H9 (cell line): ENCODE measurements at regions not wholly inside any gene's neighbourhood (a gene's known extent, or its start where the extent isn't known, plus 50 kb on each side); places are given as distances from the start of the nearest gene placed in this dataset.

Source experiments
- DNase-seq: peaks from one replicate; pipeline ENCODE4 v3.0.0-alpha.2; 2017
- H2AFZ ChIP-seq: one replicate; pipeline ENCODE4 v1.6.1; 2013; ENCODE audit warnings: mild to moderate bottlenecking, low read length, control low read depth, moderate library complexity
- H2AK5ac ChIP-seq: 2 replicates; pipeline ENCODE4 v1.6.1; 2013; ENCODE audit warnings: low read length, control low read depth, mixed read lengths; ENCODE audit not compliant: insufficient read length
- H2BK120ac ChIP-seq: one replicate; pipeline ENCODE4 v1.6.1; 2013; ENCODE audit warnings: low read depth, mild to moderate bottlenecking, low read length, control low read depth, inconsistent platforms; ENCODE audit not compliant: poor library complexity, severe bottlenecking
- H2BK12ac ChIP-seq: 2 replicates; pipeline ENCODE4 v1.6.1; 2013; ENCODE audit warnings: low read length, control low read depth, mixed read lengths, low read depth; ENCODE audit not compliant: insufficient read length
- H2BK15ac ChIP-seq: 2 replicates; pipeline ENCODE4 v1.6.1; 2013; ENCODE audit warnings: low read depth, low read length, control low read depth
- H2BK20ac ChIP-seq: one replicate; pipeline ENCODE4 v1.6.1; 2013; ENCODE audit warnings: low read depth, mild to moderate bottlenecking, low read length, control low read depth, inconsistent platforms; ENCODE audit not compliant: poor library complexity, severe bottlenecking
- H2BK5ac ChIP-seq: 2 replicates; pipeline ENCODE4 v1.6.1; 2013; ENCODE audit warnings: low read length, control low read depth, mixed read lengths; ENCODE audit not compliant: insufficient read length
- H3K14ac ChIP-seq: 2 replicates; pipeline ENCODE4 v1.6.1; 2013; ENCODE audit warnings: low read length, control low read depth; ENCODE audit not compliant: insufficient read depth
- H3K18ac ChIP-seq: 2 replicates; pipeline ENCODE4 v1.6.1; 2013; ENCODE audit warnings: low read depth, mild to moderate bottlenecking, mixed read lengths, low read length, control low read depth; ENCODE audit not compliant: insufficient read length
- H3K23ac ChIP-seq: 2 replicates; pipeline ENCODE4 v1.6.1; 2013; ENCODE audit warnings: low read length, control low read depth, mixed read lengths, low read depth; ENCODE audit not compliant: insufficient read length
- H3K23me2 ChIP-seq: 2 replicates; pipeline ENCODE4 v1.6.1; 2013; ENCODE audit warnings: low read depth, mild to moderate bottlenecking, mixed read lengths, low read length, control low read depth; ENCODE audit not compliant: insufficient read length, poor library complexity, severe bottlenecking
- H3K27ac ChIP-seq: 2 replicates; pipeline ENCODE4 v1.5.1; 2013; ENCODE audit warnings: low read length, control low read depth, mixed read lengths, low read depth; ENCODE audit not compliant: insufficient read length
- H3K27me3 ChIP-seq: 2 replicates; pipeline ENCODE4 v1.6.1; 2013; ENCODE audit warnings: low read length, control low read depth, inconsistent platforms; ENCODE audit not compliant: insufficient read depth
- H3K4ac ChIP-seq: 2 replicates; pipeline ENCODE4 v1.6.1; 2013; ENCODE audit warnings: low read depth, mild to moderate bottlenecking, control low read depth, inconsistent platforms, low read length, moderate library complexity
- H3K4me1 ChIP-seq: 2 replicates; pipeline ENCODE4 v1.6.1; 2013; ENCODE audit warnings: low read length, control low read depth, inconsistent platforms; ENCODE audit not compliant: insufficient read depth
- H3K4me2 ChIP-seq: 2 replicates; pipeline ENCODE4 v1.6.1; 2013; ENCODE audit warnings: low read length, control low read depth, mixed read lengths; ENCODE audit not compliant: insufficient read length, insufficient read depth
- H3K56ac ChIP-seq: 2 replicates; pipeline ENCODE4 v1.6.1; 2013; ENCODE audit warnings: low read depth, mild to moderate bottlenecking, mixed read lengths, low read length, control low read depth; ENCODE audit not compliant: insufficient read length
- H3K79me1 ChIP-seq: 2 replicates; pipeline ENCODE4 v1.6.1; 2013; ENCODE audit warnings: low read depth, mild to moderate bottlenecking, moderate library complexity, low read length, control low read depth, inconsistent platforms; ENCODE audit not compliant: insufficient read depth, poor library complexity, severe bottlenecking
- H3K79me2 ChIP-seq: 2 replicates; pipeline ENCODE4 v1.6.1; 2013; ENCODE audit warnings: low read length, control low read depth, inconsistent platforms; ENCODE audit not compliant: insufficient read depth
- H3K9ac ChIP-seq: 2 replicates; pipeline ENCODE4 v1.6.1; 2013; ENCODE audit warnings: low read length, control low read depth, mixed read lengths; ENCODE audit not compliant: insufficient read length; ENCODE audit errors: extremely low read depth
- H3K9me3 ChIP-seq: one replicate; pipeline ENCODE4 v1.6.1; 2013; ENCODE audit warnings: low read depth, low read length, inconsistent platforms; ENCODE audit not compliant: control insufficient read depth
- H3T11ph ChIP-seq: one replicate; pipeline ENCODE4 v1.6.1; 2013; ENCODE audit warnings: mild to moderate bottlenecking, low read length, control low read depth, inconsistent platforms
- H4K20me1 ChIP-seq: one replicate; pipeline ENCODE4 v1.6.1; 2013; ENCODE audit not compliant: control insufficient read depth, insufficient read length, insufficient read depth
- H4K5ac ChIP-seq: 2 replicates; pipeline ENCODE4 v1.6.1; 2013; ENCODE audit warnings: low read depth, mild to moderate bottlenecking, mixed read lengths, low read length, control low read depth; ENCODE audit not compliant: insufficient read length
- H4K8ac ChIP-seq: replicated peaks from 2 replicates; pipeline ENCODE4 v1.6.1; 2013; ENCODE audit warnings: low read length, control low read depth, mixed read lengths, low read depth; ENCODE audit not compliant: insufficient read length
- H4K91ac ChIP-seq: 2 replicates; pipeline ENCODE4 v1.6.1; 2013; ENCODE audit warnings: low read depth, mild to moderate bottlenecking, moderate library complexity, mixed read lengths, low read length, control low read depth; ENCODE audit not compliant: insufficient read length
- H3K27ac Mint-ChIP-seq, 3 experiments: 2 replicates in 2 of 3; 3 replicates in 1 of 3; pipeline ENCODE4 v1.8.0; 2020 to 2021; ENCODE audit warnings: mixed read lengths in 3 of 3, mild to moderate bottlenecking in 1 of 3, moderate library complexity in 1 of 3
- H3K27me3 Mint-ChIP-seq: 2 replicates; pipeline ENCODE4 v1.8.0; 2021; ENCODE audit warnings: low read depth, mild to moderate bottlenecking, moderate library complexity, mixed read lengths
- H3K36me3 Mint-ChIP-seq, 3 experiments: 2 replicates in 2 of 3; 3 replicates in 1 of 3; pipeline ENCODE4 v1.8.0; 2020 to 2021; ENCODE audit warnings: low read depth in 3 of 3, mixed read lengths in 3 of 3; ENCODE audit not compliant: insufficient read depth in 1 of 3
- H3K4me1 Mint-ChIP-seq, 2 experiments: 2 replicates each; pipeline ENCODE4 v1.8.0; 2020; ENCODE audit warnings: mixed read lengths in 2 of 2
- H3K4me3 Mint-ChIP-seq, 2 experiments: 2 replicates in 1 of 2; 3 replicates in 1 of 2; pipeline ENCODE4 v1.8.0; 2020 to 2021; ENCODE audit warnings: mild to moderate bottlenecking in 2 of 2, mixed read lengths in 2 of 2, moderate library complexity in 1 of 2
- H3K9me3 Mint-ChIP-seq, 2 experiments: 2 replicates in 1 of 2; 3 replicates in 1 of 2; pipeline ENCODE4 v1.8.0; 2020; ENCODE audit warnings: mild to moderate bottlenecking in 2 of 2, mixed read lengths in 2 of 2, moderate library complexity in 1 of 2
- CTCF ChIP-seq: fragments of 200-600 bp; sonication (generic); conservative IDR thresholded peaks from 3 replicates; pipeline ENCODE4 v1.8.0; 2021; ENCODE audit warnings: antibody characterized with exemption, mild to moderate bottlenecking
- WGBS: extraction: QIAGEN DNeasy Blood & Tissue Kit; methylation state at CpG from one replicate; pipeline ENCODE4 v1.1.7; 2013; ENCODE audit warnings: missing lambda C conversion rate, low lambda C conversion rate, mixed read lengths; ENCODE audit not compliant: insufficient read length; ENCODE audit errors: extremely low coverage; 5-methylcytosine and 5-hydroxymethylcytosine counted together

- H2AFZ ChIP-seq: no peak overlapping the region
These were observed 132.6 kb upstream of the NAMPT start for GRCh38 chr7:106417273-106417902.

More at GRCh38 chr7:106417273-106417902, 132.6 kb upstream of the NAMPT start:
- Histone ChIP-seq H4K5ac (no peak overlapping the region), H3K56ac (no peak overlapping the region), H2BK120ac (no peak overlapping the region), H3K23ac (no peak overlapping the region), H2AK5ac (no peak overlapping the region), H3K79me2 (no peaks in the 10 kb centered on the region), H3K14ac (no peak overlapping the region), H3K9ac (no peak overlapping the region), H4K20me1 (no peaks in the 10 kb centered on the region), H3K18ac (no peak overlapping the region), H3K27ac (no peak overlapping the region), H3K4ac (no peak overlapping the region), H3T11ph (no peak overlapping the region), H2BK20ac (no peak overlapping the region), H4K8ac (no peak overlapping the region), H3K4me1 (no peaks in the 10 kb centered on the region), H2BK5ac (no peak overlapping the region), H4K91ac (no peak overlapping the region), H3K9me3 (no peaks in the 10 kb centered on the region), H2BK12ac (no peak overlapping the region), H3K79me1 (no peaks in the 10 kb centered on the region), H3K23me2 (no peaks in the 10 kb centered on the region), H2BK15ac (no peak overlapping the region), H3K27me3 (no peaks in the 10 kb centered on the region), H3K4me2 (no peak overlapping the region)
- Mint-ChIP-seq H3K27ac (no peak overlapping the region), H3K9me3 (peaks cover 0 to 7% of the 10 kb centered on the region in 2 experiments; a peak in 1 of 5 replicates), H3K4me3 (no peak overlapping the region), H3K27me3 (no peaks in the 10 kb centered on the region), H3K4me1 (peaks cover 3 to 11% of the 10 kb centered on the region in 2 experiments; a peak in 2 of 4 replicates), H3K36me3 (no peaks in the 10 kb centered on the region)
- no CpG with 5 or more reads among the region's 6 CpGs for WGBS
- TF ChIP-seq CTCF: no peak
- no peak for DNase-seq
